T-helper 1 cell (primary cell): ENCODE measurements at regions not wholly inside any gene's neighbourhood (a gene's known extent, or its start where the extent isn't known, plus 50 kb on each side); places are given as distances from the start of the nearest gene placed in this dataset.
"Not testable (repeated sequence)": the region's sequence is repeated elsewhere in the genome, so short reads cannot be mapped to it uniquely, and the experiment has no call there.

Experiments used
- DNase-seq, 5 donors: peaks; one replicate each; pipeline ENCODE4 v3.0.0-alpha.2; 2012 to 2020

GRCh38 chr10:2888403-2889004 lies 178.8 kb upstream of the PFKP start:
- no peak for DNase-seq

- DNase-seq = no peak
These were observed 179.8 kb upstream of the PFKP start for GRCh38 chr10:2887391-2888070.

- DNase-seq = no peak
These were observed 180.7 kb upstream of the PFKP start for GRCh38 chr10:2886662-2887061.

- DNase-seq = no peak
These were observed 181.8 kb upstream of the PFKP start for GRCh38 chr10:2885288-2886278.

GRCh38 chr10:2883983-2884540 lies 183.3 kb upstream of the PFKP start:
- DNase-seq = not testable (repeated sequence)

GRCh38 chr10:2883238-2883637 lies 184.1 kb upstream of the PFKP start:
- DNase-seq = no peak

DNA sequence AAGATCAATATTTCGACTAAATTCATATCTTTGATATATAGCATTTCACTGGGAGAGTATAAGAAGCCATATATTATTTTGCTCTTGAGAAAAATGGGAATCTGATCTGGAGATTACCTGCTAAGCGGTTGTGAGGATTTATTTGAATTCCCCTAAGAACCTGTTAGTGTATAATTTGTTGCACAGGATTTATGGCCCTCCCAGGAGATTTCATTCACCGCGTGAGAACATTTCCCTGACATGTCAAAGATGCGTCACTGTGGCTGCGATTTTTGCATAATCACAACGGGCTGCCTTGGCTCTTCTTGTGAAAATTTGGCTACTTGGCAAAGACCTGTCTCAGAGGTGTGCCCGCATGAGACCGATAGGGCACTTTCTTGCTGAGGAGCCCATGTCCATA lies 184.7 kb upstream of the PFKP start:
- no peak for DNase-seq

GRCh38 chr10:2881720-2882620 lies 185.4 kb upstream of the PFKP start:
- no peak for DNase-seq

DNA sequence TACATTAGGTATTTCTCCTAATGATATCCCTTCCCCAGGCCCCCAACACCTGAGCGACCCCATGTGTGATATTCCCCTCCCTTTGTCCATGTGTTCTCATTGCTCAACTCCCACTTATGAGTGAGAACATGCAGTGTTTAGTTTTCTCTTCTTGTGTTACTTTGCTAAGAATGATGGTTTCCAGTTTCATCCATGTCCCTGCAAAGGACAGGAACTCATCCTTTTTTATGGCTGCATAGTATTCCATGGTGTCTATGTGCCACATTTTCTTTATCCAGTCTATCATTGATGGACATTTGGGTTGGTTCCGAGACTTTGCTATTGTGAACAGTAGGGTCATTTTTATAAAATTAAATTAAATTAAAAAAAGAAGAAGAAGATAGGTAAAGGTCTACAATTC lies 187.3 kb upstream of the PFKP start:
- DNase-seq = not testable (repeated sequence)

DNA sequence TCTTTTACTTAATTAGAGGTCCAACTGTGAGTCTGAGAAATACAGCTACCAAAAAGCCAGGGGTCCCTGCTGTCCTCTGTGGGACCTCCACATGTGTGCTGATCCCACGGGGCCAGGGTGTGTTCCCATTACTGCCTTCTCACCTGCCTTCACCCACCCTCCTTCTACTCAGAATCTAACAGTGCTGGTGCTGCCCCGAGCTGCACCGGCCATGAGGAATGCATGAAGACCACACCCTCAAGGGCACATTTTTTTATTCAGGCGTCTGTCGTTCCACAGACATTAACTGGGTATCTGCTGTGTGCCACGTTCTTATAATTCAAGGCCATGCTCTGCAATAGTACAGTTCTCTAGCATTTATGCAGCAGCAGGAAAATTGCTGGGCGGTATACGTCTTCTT lies 188.5 kb upstream of the PFKP start:
- no peak for DNase-seq

- DNase-seq = no peak
These were observed 191.3 kb upstream of the PFKP start for GRCh38 chr10:2876032-2876431.

DNA sequence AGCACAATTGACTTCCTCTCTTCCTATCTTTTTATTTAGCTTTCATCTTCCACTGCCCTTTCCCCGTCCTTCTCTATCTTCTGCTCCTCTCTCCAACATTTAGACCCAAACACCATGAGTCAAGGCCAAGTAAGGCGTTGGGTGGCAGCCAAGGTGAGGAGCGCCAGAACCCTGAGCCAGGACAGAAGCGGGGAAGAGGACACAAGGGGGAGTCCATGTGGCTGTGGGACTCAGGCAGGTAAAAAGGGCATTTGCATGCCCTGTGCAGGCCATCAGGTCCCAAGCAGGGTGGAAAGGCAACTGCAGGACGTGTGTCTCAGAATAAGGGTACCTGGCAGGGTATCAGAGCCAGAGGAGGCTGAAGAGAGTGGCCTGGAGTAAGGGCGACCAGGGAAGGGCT lies 192.4 kb upstream of the PFKP start:
- DNase-seq = no peak

- no peak for DNase-seq
These were observed 193.6 kb upstream of the PFKP start for GRCh38 chr10:2873769-2874168.

DNA sequence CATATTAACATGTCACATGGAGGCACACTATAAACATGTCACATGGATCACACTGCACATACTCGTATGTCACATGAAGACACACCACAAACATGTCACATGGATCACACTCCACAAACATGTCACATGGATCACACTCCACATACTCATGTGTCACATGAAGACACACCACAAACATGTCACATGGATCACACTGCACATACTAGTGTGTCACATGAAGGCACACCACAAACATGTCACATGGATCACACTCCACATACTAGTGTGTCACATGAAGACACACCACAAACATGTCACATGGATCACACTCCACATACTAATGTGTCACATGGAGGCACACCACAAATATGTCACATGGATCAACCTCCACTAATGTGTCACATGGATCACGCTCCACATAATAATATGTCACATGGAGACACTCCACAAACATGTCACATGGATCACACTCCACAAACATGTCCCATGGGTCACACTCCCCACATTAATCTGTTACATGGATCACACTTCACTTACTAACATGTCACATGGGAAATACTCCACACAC lies 195.6 kb upstream of the PFKP start:
- no peak for DNase-seq

DNA sequence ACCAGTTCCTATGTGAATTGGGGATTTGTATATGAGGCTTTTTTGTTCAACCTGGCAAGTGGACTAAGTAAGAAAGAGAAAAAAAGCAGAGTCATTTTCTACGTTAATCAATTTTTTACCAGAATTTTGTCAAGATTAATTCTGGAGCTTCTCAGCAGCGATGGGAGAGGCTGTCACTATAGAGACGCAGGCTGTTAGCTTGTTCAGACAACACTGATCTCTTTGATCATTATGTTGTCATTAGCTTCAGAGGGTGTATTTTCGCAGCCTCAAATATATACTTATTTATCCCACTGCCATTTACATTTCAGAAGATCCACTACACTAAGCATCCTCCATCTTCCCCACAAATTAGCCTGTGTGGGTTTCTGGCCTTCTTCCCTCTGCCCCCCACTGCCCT lies 196.7 kb upstream of the PFKP start:
- DNase-seq = no peak

- no peak for DNase-seq
These were observed 199.5 kb upstream of the PFKP start for GRCh38 chr10:2867788-2868299.

- DNase-seq = no peak
These were observed 200.8 kb upstream of the PFKP start for GRCh38 chr10:2866569-2866968.

- DNase-seq = no peak
These were observed 205.6 kb upstream of the PFKP start for GRCh38 chr10:2861632-2862210.

GRCh38 chr10:2858452-2858851 lies 208.9 kb upstream of the PFKP start:
- DNase-seq = no peak

DNA sequence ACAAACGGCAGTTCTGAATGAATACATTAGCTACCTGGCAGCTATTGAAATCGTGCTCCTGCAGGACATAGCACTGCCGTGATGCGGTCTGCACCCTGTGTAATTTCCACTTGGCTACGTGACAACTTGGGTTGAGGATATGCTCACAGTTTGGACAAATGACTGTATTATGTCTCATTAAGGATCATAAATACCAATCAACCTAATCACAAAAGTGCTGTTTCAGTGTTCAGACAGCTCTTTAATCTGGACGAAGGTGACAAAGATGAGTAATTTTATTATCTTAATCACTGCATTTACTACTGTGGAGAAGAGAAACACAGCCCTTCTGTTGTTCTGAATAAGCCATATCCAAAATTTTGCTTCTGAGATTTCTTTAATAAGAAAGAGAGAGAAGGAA lies 210.8 kb upstream of the PFKP start:
- no peak for DNase-seq
